ENCODE measurements at regions not wholly inside any gene's neighbourhood (a gene's known extent, or its start where the extent isn't known, plus 50 kb on each side); places are given as distances from the start of the nearest gene placed in this dataset.

DNA sequence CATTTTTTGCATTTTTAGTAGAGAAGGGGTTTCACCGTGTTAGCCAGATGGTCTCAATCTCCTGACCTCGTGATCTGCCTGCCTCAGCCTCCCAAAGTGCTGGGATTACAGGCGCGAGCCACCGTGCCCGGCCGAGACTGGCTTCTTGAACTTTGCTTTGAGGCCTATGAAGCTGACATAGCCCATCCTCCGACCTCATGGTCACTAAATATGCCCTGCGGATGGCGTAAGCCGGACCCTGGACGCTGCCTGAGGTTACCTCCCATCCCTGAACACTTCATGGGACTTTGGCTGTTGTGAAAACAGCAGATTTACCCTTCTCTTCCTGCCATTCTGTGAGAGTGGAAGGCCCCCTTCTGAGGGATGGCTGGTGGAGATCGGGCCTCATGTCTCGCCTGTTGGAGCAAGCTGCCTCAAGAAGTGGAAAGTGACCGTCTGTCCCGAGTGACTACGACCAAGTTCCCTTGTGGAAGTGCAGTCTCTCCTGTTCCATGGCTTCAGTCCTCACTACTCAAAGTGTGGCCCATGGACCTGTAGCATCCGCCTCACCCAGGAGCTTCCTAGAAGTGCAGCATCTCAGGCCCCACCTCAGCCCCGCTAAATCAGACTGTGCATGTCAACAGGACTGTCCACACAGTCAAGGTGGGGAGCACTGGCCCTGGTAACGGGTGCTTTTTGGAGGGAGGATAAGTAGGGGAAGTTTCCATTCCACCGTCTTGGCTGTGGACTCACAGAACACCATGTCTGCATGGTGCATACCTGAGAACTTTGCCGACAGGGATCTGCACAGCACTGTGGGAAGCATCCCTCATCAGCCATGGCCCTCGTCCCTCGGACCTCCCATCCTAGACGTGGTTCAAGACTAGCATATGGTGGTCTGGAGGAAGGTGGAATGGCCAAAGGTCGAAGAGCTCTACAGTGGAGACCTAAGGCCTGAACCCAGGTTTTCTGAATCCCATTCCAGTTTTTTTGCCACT, 210.5 kb upstream of the SHH start:
- in situ Hi-C loops (cut with MboI): no loop called here
- Histone ChIP-seq H3F3A (ENCODE audit: insufficient read depth) (no peaks in the 10 kb centered on the region), H3K79me2 (ENCODE audit: insufficient read depth) (no peaks in the 10 kb centered on the region), H3K27me3 (replicated peaks; ENCODE audit: insufficient read depth) (no peaks in the 10 kb centered on the region), H3K9me3 (ENCODE audit: low read depth) (no peaks in the 10 kb centered on the region), H3K4me2 (ENCODE audit: unreplicated experiment) (no peak overlapping the region), H3K4me3 (no peak overlapping the region), H3K27ac (no peak overlapping the region), H3K4me1 (ENCODE audit: insufficient read depth) (no peaks in the 10 kb centered on the region), H3K36me3 (ENCODE audit: low read depth) (no peaks in the 10 kb centered on the region), H4K20me1 (ENCODE audit: insufficient read depth) (no peaks in the 10 kb centered on the region), H3K9me2 (ENCODE audit: insufficient read depth) (no peaks in the 10 kb centered on the region), H2AFZ (no peak overlapping the region), H3K9ac (no peak overlapping the region)
- TF ChIP-seq EZH2phosphoT487 (IDR thresholded peaks at IDR 0.05; ENCODE audit: insufficient read depth, low read depth) (no peak), EZH2 (IDR thresholded peaks at IDR 0.05; ENCODE audit: insufficient read depth, poor library complexity, severe bottlenecking) (no peak)
- no peak for DNase-seq
- 35 to 43% methylated on average over 26 of the region's 26 CpGs for WGBS, 2 experiments (ENCODE audit: low coverage in 1 of 2, low lambda C conversion rate in 2 of 2, missing lambda C conversion rate in 2 of 2)

DNA sequence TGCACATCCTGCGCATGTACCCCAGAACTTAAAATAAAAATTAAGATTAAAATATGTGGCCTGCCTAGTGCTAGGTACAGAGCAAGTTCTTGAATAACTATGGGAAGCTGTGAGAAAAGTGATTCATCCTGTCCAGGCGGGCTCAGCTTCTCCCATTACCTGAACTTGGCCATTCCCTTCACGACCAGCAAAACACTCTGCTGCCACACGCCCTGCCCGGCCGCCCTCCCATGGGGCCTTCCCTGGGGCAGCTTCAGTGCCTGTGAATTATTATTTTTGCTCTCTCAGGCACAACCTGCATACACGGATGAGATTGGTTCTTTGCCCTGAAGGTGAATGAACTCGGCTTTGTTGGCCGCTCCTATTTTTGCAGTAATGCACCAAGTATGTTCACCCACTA, 209.2 kb upstream of the SHH start:
- no peak overlapping the region for H3K9ac ChIP-seq
- H3K27ac ChIP-seq: no peak overlapping the region
- H3F3A ChIP-seq (ENCODE audit: insufficient read depth): no peaks in the 10 kb centered on the region
- H3K79me2 ChIP-seq (ENCODE audit: insufficient read depth): no peaks in the 10 kb centered on the region
- no peaks in the 10 kb centered on the region for H3K9me3 ChIP-seq (ENCODE audit: low read depth)
- WGBS, 2 experiments (ENCODE audit: low coverage in 1 of 2, low lambda C conversion rate in 2 of 2, missing lambda C conversion rate in 2 of 2): 48 to 50% methylated on average over 9 of the region's 9 CpGs
- no peaks in the 10 kb centered on the region for H3K27me3 ChIP-seq (replicated peaks; ENCODE audit: insufficient read depth)
- no peaks in the 10 kb centered on the region for H3K4me1 ChIP-seq (ENCODE audit: insufficient read depth)
- H3K4me2 ChIP-seq (ENCODE audit: unreplicated experiment): no peak overlapping the region
- no peak overlapping the region for H2AFZ ChIP-seq
- no peaks in the 10 kb centered on the region for H4K20me1 ChIP-seq (ENCODE audit: insufficient read depth)
- in situ Hi-C loops (cut with MboI): no loop called here
- no peaks in the 10 kb centered on the region for H3K36me3 ChIP-seq (ENCODE audit: low read depth)
- H3K4me3 ChIP-seq: no peak overlapping the region
- no peaks in the 10 kb centered on the region for H3K9me2 ChIP-seq (ENCODE audit: insufficient read depth)
- DNase-seq: no peak
- TF ChIP-seq EZH2phosphoT487 (IDR thresholded peaks at IDR 0.05; ENCODE audit: insufficient read depth, low read depth) (no peak), EZH2 (IDR thresholded peaks at IDR 0.05; ENCODE audit: insufficient read depth, poor library complexity, severe bottlenecking) (no peak)

DNA sequence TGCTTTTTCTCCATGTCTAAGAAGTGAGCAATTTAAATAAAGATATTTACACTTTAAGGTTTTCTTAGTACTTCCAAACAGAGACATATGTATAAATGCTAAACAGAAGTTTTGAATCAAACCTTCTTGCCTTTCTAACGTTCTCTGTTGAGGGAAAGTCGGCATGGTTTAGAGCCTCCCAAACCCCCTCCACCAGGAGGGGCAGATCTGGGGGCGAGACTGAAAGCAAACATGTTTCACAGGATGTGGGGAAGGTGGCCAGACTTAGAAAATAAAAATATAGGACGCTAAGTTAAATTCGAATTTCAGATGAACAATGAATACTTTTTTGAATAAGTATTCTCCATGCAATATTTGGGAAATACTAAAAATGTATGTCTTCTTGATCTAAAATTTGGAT, 208.3 kb upstream of the SHH start:
- H3K27ac ChIP-seq: no peak overlapping the region
- H2AFZ ChIP-seq: no peak overlapping the region
- in situ Hi-C loops (cut with MboI): no loop called here
- no peak overlapping the region for H3K4me2 ChIP-seq (ENCODE audit: unreplicated experiment)
- no peaks in the 10 kb centered on the region for H3K79me2 ChIP-seq (ENCODE audit: insufficient read depth)
- H3F3A ChIP-seq (ENCODE audit: insufficient read depth): no peaks in the 10 kb centered on the region
- H3K9ac ChIP-seq: no peak overlapping the region
- H3K4me1 ChIP-seq (ENCODE audit: insufficient read depth): no peaks in the 10 kb centered on the region
- no peak for TF ChIP-seq EZH2phosphoT487 (IDR thresholded peaks at IDR 0.05; ENCODE audit: insufficient read depth, low read depth)
- TF ChIP-seq EZH2 (IDR thresholded peaks at IDR 0.05; ENCODE audit: insufficient read depth, poor library complexity, severe bottlenecking): no peak
- H3K9me3 ChIP-seq (ENCODE audit: low read depth): no peaks in the 10 kb centered on the region
- no peak for DNase-seq
- no peaks in the 10 kb centered on the region for H4K20me1 ChIP-seq (ENCODE audit: insufficient read depth)
- 12 to 19% methylated on average over 5 of the region's 5 CpGs for WGBS, 2 experiments (ENCODE audit: low coverage in 1 of 2, low lambda C conversion rate in 2 of 2, missing lambda C conversion rate in 2 of 2)
- no peaks in the 10 kb centered on the region for H3K36me3 ChIP-seq (ENCODE audit: low read depth)
- no peak overlapping the region for H3K4me3 ChIP-seq
- H3K9me2 ChIP-seq (ENCODE audit: insufficient read depth): no peaks in the 10 kb centered on the region
- no peaks in the 10 kb centered on the region for H3K27me3 ChIP-seq (replicated peaks; ENCODE audit: insufficient read depth)

DNA sequence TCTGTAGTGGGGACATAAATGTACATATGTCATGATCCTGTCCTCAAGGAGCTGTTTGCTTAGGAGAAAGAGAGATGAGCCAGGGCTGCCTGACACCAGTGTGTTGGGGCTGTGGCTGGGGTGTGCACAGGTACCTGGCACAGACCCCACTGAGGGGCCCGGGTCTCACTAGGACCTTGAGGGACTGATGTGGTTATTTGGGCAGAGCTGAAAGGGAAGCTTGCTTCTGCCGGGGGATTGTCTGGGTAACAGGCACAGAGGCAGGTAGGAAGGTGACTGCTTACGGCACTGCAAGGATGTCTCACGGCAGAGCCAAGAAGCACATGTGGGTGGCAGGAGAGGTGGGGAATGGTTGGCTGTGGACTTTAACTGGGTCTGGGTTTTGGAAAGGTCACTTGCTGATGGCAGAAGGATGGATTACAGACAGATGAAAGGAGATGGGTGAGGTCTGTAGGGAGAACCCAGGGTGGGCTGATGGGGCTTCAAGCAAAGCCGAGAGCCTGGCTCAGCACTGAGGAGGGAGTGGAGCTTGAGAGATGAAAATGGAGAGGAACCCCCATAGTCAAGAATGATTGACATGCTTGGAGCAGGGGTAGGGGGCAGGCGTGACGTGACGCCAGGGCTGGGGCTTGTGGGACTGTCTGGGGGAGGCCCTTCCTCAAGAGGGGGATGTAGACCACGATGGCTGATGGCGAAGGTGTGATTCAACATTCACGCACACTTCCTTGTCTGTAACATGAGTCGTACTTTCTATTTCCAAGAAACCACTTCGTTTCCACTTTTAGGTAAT, 207.7 kb upstream of the SHH start:
- no peaks in the 10 kb centered on the region for H4K20me1 ChIP-seq (ENCODE audit: insufficient read depth)
- H3K9ac ChIP-seq: no peak overlapping the region
- no peak for DNase-seq
- no peaks in the 10 kb centered on the region for H3K4me1 ChIP-seq (ENCODE audit: insufficient read depth)
- H3K9me2 ChIP-seq (ENCODE audit: insufficient read depth): no peaks in the 10 kb centered on the region
- H3K36me3 ChIP-seq (ENCODE audit: low read depth): no peaks in the 10 kb centered on the region
- in situ Hi-C loops (cut with MboI): no loop called here
- H3K27me3 ChIP-seq (replicated peaks; ENCODE audit: insufficient read depth): no peaks in the 10 kb centered on the region
- no peaks in the 10 kb centered on the region for H3F3A ChIP-seq (ENCODE audit: insufficient read depth)
- no peak overlapping the region for H2AFZ ChIP-seq
- TF ChIP-seq EZH2phosphoT487 (IDR thresholded peaks at IDR 0.05; ENCODE audit: insufficient read depth, low read depth) (no peak), EZH2 (IDR thresholded peaks at IDR 0.05; ENCODE audit: insufficient read depth, poor library complexity, severe bottlenecking) (no peak)
- H3K9me3 ChIP-seq (ENCODE audit: low read depth): no peaks in the 10 kb centered on the region
- no peaks in the 10 kb centered on the region for H3K79me2 ChIP-seq (ENCODE audit: insufficient read depth)
- H3K4me2 ChIP-seq (ENCODE audit: unreplicated experiment): no peak overlapping the region
- H3K4me3 ChIP-seq: no peak overlapping the region
- 46 to 50% methylated on average over 13 of the region's 13 CpGs for WGBS, 2 experiments (ENCODE audit: low coverage in 1 of 2, low lambda C conversion rate in 2 of 2, missing lambda C conversion rate in 2 of 2)
- no peak overlapping the region for H3K27ac ChIP-seq

Measured in GM23248 (cell line).